A549 (cell line): ENCODE measurements at regions not wholly inside any gene's neighbourhood (a gene's known extent, or its start where the extent isn't known, plus 50 kb on each side); places are given as distances from the start of the nearest gene placed in this dataset.

ENCODE experiments used
- ATAC-seq, 2 experiments: fragments of 200-7000 bp in 1 of 2; fragments of >200 bp in 1 of 2; cut with Nextera tagmentation in 1 of 2; cut with Tn5 transposase in 1 of 2; 3 replicates each; pipeline versions ENCODE4 v1.8.0 to v1.9.1; 2018 to 2020; ENCODE audit warnings: mild to moderate bottlenecking in 1 of 2, moderate library complexity in 1 of 2
- CTCF ChIA-PET: fragments of 300-600 bp; sonication (Branson Sonifier 250); formaldehyde crosslinking; extraction: SDS; loops from one replicate; lab custom pipeline; 2021; ENCODE audit warnings: antibody characterized with exemption, inconsistent platforms; lab: Yijun Ruan, JAX
- POLR2A ChIA-PET: fragments of 350-600 bp; formaldehyde crosslinking; extraction: SDS; loops from one replicate; lab custom pipeline; 2021; ENCODE audit warnings: antibody characterized with exemption, inconsistent platforms; lab: Yijun Ruan, JAX
- DNase-seq, 2 experiments: peaks; one replicate each; pipeline versions ENCODE4 v3.0.0 to v3.0.0-alpha.2; 2011 to 2016; ENCODE audit warnings: low read depth in 1 of 2, low spot score in 1 of 2
- FAIRE-seq: peaks from 2 replicates; lab custom pipeline; 2011; peaks lifted over from hg19 to GRCh38; lab: Jason Lieb, UNC
- H3K27ac ChIP-seq, 2 experiments: fragments of >200 bp; sonication (Bioruptor Twin); formaldehyde crosslinking; 3 replicates each; pipeline ENCODE4 v1.5.1; 2016 to 2017
- H3K4me1 ChIP-seq: fragments of >200 bp; sonication (Bioruptor Twin); formaldehyde crosslinking; 3 replicates; pipeline ENCODE4 v1.6.1; 2016
- H3K4me2 ChIP-seq: fragments of >200 bp; sonication (Bioruptor Twin); formaldehyde crosslinking; 3 replicates; pipeline ENCODE4 v1.6.1; 2016
- H3K4me3 ChIP-seq: fragments of >200 bp; sonication (Bioruptor Twin); formaldehyde crosslinking; 3 replicates; pipeline ENCODE4 v1.5.1; 2016
- H3K9me3 ChIP-seq: fragments of >200 bp; sonication (Bioruptor Twin); formaldehyde crosslinking; 3 replicates; pipeline ENCODE4 v1.6.1; 2016
- CEBPB ChIP-seq, 2 experiments: fragments of >200 bp in 1 of 2; sonication (Bioruptor Twin) in 1 of 2; formaldehyde crosslinking in 1 of 2; IDR thresholded peaks; 2 replicates each; pipeline ENCODE4 v1.6.1; 2012 to 2016
- CTCF ChIP-seq: fragments of >200 bp; sonication (Bioruptor Twin); formaldehyde crosslinking; IDR thresholded peaks from 3 replicates; pipeline ENCODE4 v1.5.1; 2016
- EP300 ChIP-seq, 2 experiments: fragments of >200 bp; sonication (Bioruptor Twin); formaldehyde crosslinking; IDR thresholded peaks; 2 replicates in 1 of 2; 3 replicates in 1 of 2; pipeline ENCODE4 v1.6.1; 2016 to 2017
- ESRRA ChIP-seq: fragments of 150-350 bp; IDR thresholded peaks from 2 replicates; pipeline ENCODE4 v1.6.1; 2014; ENCODE audit warnings: mild to moderate bottlenecking, low read length, borderline replicate concordance
- FOSB ChIP-seq: fragments of 250-450 bp; sonication (Bioruptor Pico); IDR thresholded peaks from 2 replicates; pipeline ENCODE4 v1.5.0; 2020; ENCODE audit warnings: mild to moderate bottlenecking, moderate library complexity
- FOXS1 ChIP-seq: fragments of 250-450 bp; sonication (Bioruptor Pico); IDR thresholded peaks from 2 replicates; pipeline ENCODE4 v1.5.0; 2020; ENCODE audit warnings: mild to moderate bottlenecking, moderate library complexity
- KDM5A ChIP-seq: fragments of 200-600 bp; sonication (generic); IDR thresholded peaks from 2 replicates; pipeline ENCODE4 v1.6.1; 2016; ENCODE audit warnings: antibody characterized with exemption, mild to moderate bottlenecking
- MAFK ChIP-seq: fragments of 450-650 bp; IDR thresholded peaks from 2 replicates; pipeline ENCODE4 v1.6.1; 2014; ENCODE audit not compliant: partially characterized antibody
- MAX ChIP-seq: IDR thresholded peaks from 2 replicates; pipeline ENCODE4 v1.6.1; 2012
- NPAS2 ChIP-seq: fragments of 250-450 bp; sonication (Bioruptor Pico); IDR thresholded peaks from 2 replicates; pipeline ENCODE4 v1.8.0; 2022; ENCODE audit warnings: mild to moderate bottlenecking, moderate library complexity, borderline replicate concordance
- PHF8 ChIP-seq: fragments of 200-600 bp; sonication (generic); IDR thresholded peaks from 2 replicates; pipeline ENCODE4 v1.6.1; 2016; ENCODE audit warnings: low read depth, mild to moderate bottlenecking, antibody characterized with exemption, moderate library complexity, borderline replicate concordance
- POLR2A ChIP-seq: IDR thresholded peaks from 2 replicates; pipeline ENCODE4 v1.6.1; 2012; ENCODE audit warnings: mild to moderate bottlenecking, low read length
- RAD21 ChIP-seq, 2 experiments: fragments of >200 bp in 1 of 2; sonication (Bioruptor Twin) in 1 of 2; formaldehyde crosslinking in 1 of 2; IDR thresholded peaks in 1 of 2; conservative IDR thresholded peaks in 1 of 2; 2 replicates in 1 of 2; 3 replicates in 1 of 2; pipeline ENCODE4 v1.6.1; 2012 to 2018; ENCODE audit warnings: inconsistent platforms in 1 of 2
- RNF2 ChIP-seq: fragments of 200-600 bp; sonication (generic); IDR thresholded peaks from 2 replicates; pipeline ENCODE4 v1.6.1; 2016; ENCODE audit warnings: low read depth, mild to moderate bottlenecking, antibody characterized with exemption, moderate library complexity, borderline replicate concordance
- SREBF2 ChIP-seq: fragments of 450-650 bp; IDR thresholded peaks from 2 replicates; pipeline ENCODE4 v1.6.1; 2014; ENCODE audit warnings: mild to moderate bottlenecking, moderate library complexity
- TP53 ChIP-seq: fragments of 250-450 bp; sonication (Bioruptor Pico); IDR thresholded peaks from 2 replicates; pipeline ENCODE4 v1.5.0; 2021; ENCODE audit warnings: mild to moderate bottlenecking, moderate library complexity
- ZC3H11A ChIP-seq: fragments of 450-650 bp; IDR thresholded peaks from 2 replicates; pipeline ENCODE4 v1.6.1; 2014; ENCODE audit warnings: antibody characterized with exemption, mild to moderate bottlenecking
- whole genome bisulfite sequencing: methylation state at CpG from one replicate; pipeline ENCODE4 v1.1.6; 2017; ENCODE audit errors: missing lambda C conversion rate; 5-methylcytosine and 5-hydroxymethylcytosine counted together

GRCh38 chr11:130760515-130761125 is 155.7 kb downstream of the SNX19 start:
- Histone ChIP-seq H3K4me1 (no peaks in the 10 kb centered on the region), H3K27ac (no peak overlapping the region), H3K9me3 (no peaks in the 10 kb centered on the region), H3K4me3 (no peak overlapping the region), H3K4me2 (no peak overlapping the region)
- TF ChIP-seq MAFK (no peak), PHF8 (no peak), NPAS2 (no peak)
- FAIRE-seq: no peak
- ATAC-seq: no peak
- WGBS: 27% methylated on average over 6 of the region's 6 CpGs
- POLR2A ChIA-PET: no interaction called here
- CTCF ChIA-PET: no interaction called here
- DNase-seq: no peak

GRCh38 chr11:130761560-130762220 is 154.6 kb downstream of the SNX19 start:
- no peaks in the 10 kb centered on the region for H3K4me1 ChIP-seq
- no peaks in the 10 kb centered on the region for H3K9me3 ChIP-seq
- ATAC-seq (no peak), FAIRE-seq (no peak), DNase-seq (no peak)
- TF ChIP-seq ZC3H11A: no peak
- TF ChIP-seq KDM5A: no peak
- TF ChIP-seq RAD21 (conservative IDR thresholded peaks at IDR 0.05 in 1 of 2, IDR thresholded peaks at IDR 0.05 in 1 of 2): no peak
- TF ChIP-seq CEBPB (IDR thresholded peaks at IDR 0.05): no peak
- ChIA-PET CTCF (no interaction called here), POLR2A (no interaction called here)
- H3K4me3 ChIP-seq: no peak overlapping the region
- WGBS: 23% methylated on average over 2 of the region's 3 CpGs
- no peak overlapping the region for H3K27ac ChIP-seq
- H3K4me2 ChIP-seq: no peak overlapping the region

DNA sequence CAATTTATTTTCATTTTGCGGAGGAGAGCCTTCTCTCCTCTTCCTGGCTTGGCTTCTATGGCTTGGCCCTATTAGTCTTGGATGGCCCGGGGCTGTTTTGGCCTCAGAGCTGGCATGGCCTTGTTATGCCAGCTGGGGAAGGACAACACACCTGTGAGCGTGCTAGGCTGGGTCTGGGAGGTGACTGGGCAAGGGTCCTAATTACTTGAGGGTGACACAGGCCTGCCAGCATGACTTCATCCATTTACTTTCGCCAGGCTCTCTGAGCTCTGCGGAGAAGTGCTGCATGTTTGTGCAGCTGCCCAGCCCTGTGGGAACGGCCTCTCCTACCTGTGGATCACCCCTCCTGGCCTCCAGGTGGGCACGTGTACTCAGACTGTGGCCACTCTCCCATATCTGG is 153.6 kb downstream of the SNX19 start:
- CTCF ChIA-PET: no interaction called here

GRCh38 chr11:130763087-130763980 is 152.9 kb downstream of the SNX19 start:
- CTCF ChIA-PET: no interaction called here
- H3K4me1 ChIP-seq: no peaks in the 10 kb centered on the region
- no peak overlapping the region for H3K4me2 ChIP-seq
- POLR2A ChIA-PET: no interaction called here
- FAIRE-seq: no peak
- no peak for ATAC-seq
- H3K9me3 ChIP-seq: no peaks in the 10 kb centered on the region
- TF ChIP-seq CTCF (no peak), PHF8 (no peak), MAFK (peak; percentile 91), RNF2 (no peak)
- H3K4me3 ChIP-seq: no peak overlapping the region
- no peak for DNase-seq
- H3K27ac ChIP-seq: no peak overlapping the region
- WGBS: 75% methylated on average over 14 of the region's 16 CpGs

More for the DNA sequence above, 153.6 kb downstream of the SNX19 start:
- no peak for DNase-seq
- FAIRE-seq: no peak
- no peak overlapping the region for H3K27ac ChIP-seq
- no peak overlapping the region for H3K4me3 ChIP-seq
- no peaks in the 10 kb centered on the region for H3K9me3 ChIP-seq
- H3K4me2 ChIP-seq: no peak overlapping the region
- no peak for TF ChIP-seq FOSB (CRISPR knock-in tag)
- no peak for TF ChIP-seq SREBF2
- no peak for TF ChIP-seq ESRRA
- TF ChIP-seq TP53 (CRISPR knock-in tag): no peak
- no peak for TF ChIP-seq FOXS1 (CRISPR knock-in tag)
- TF ChIP-seq EP300 (IDR thresholded peaks at IDR 0.05): no peak
- no peak for TF ChIP-seq NPAS2
- no peak for TF ChIP-seq MAX
- TF ChIP-seq POLR2A: no peak
- 56% methylated on average over 5 of the region's 7 CpGs for WGBS
- POLR2A ChIA-PET: no interaction called here
- H3K4me1 ChIP-seq: no peaks in the 10 kb centered on the region
- ATAC-seq: no peak
